ENCODE measurements at regions not wholly inside any gene's neighbourhood (a gene's known extent, or its start where the extent isn't known, plus 50 kb on each side); places are given as distances from the start of the nearest gene placed in this dataset.

- Histone ChIP-seq H3K4me1 (ENCODE audit: low read depth) (no peaks in the 10 kb centered on the region), H3K9me3 (no peaks in the 10 kb centered on the region), H3K36me3 (ENCODE audit: low read depth) (no peaks in the 10 kb centered on the region), H3K4me3 (no peak overlapping the region)
- no peak for TF ChIP-seq CTCF (IDR thresholded peaks at IDR 0.05)
- DNase-seq (no peak), ATAC-seq (no peak)
- intact Hi-C loops (cut with DNase I, micrococcal nuclease), result no loop called here
Measured at GRCh38 chr6:55925292-55925691, 49.9 kb upstream of the BMP5 start.

All from mucosa of descending colon (tissue), 3 donors.